ENCODE measurements at regions not wholly inside any gene's neighbourhood (a gene's known extent, or its start where the extent isn't known, plus 50 kb on each side); places are given as distances from the start of the nearest gene placed in this dataset.

DNA sequence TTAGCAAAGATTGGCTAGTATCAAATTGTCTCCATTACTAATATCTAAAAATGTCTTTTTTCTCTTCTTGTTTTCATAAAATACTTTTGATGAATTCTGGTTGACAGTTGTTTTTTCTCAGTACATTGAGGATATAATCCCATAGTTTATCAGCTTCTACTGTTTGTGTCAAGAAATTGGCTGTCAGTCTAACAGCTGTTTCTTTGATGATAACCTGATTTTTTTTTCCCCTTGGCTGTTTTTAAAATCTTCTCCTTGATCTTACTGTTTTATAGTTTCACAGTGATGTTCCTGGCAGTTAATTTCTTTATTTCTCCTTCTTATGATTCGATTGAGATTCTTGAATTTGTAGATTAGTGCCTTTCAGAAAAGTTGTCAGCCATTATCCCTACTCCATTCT, 315.3 kb upstream of the PMFBP1 start:
- Histone ChIP-seq H3K79me2 (ENCODE audit: insufficient read depth, low read length) (no peaks in the 10 kb centered on the region), H3K36me3 (ENCODE audit: control insufficient read depth in 1 of 2, insufficient read depth in 2 of 2, low read length in 2 of 2) (no peaks in the 10 kb centered on the region), H3K9me2 (ENCODE audit: insufficient read depth) (no peaks in the 10 kb centered on the region), H3K4me1 (ENCODE audit: control insufficient read depth in 1 of 2, insufficient read depth in 2 of 2, low read length in 2 of 2) (no peaks in the 10 kb centered on the region), H4K20me1 (ENCODE audit: insufficient read depth) (no peaks in the 10 kb centered on the region), H3K9me3 (ENCODE audit: control insufficient read depth in 1 of 2, insufficient read depth in 1 of 2, low read depth in 1 of 2, low read length in 2 of 2) (no peaks in the 10 kb centered on the region), H3K4me3 (replicated peaks in 1 of 2; ENCODE audit: low read depth in 1 of 2, low read length in 2 of 2) (no peak overlapping the region), H3K27ac (ENCODE audit: low read depth, low read length) (no peak overlapping the region), H3K9ac (ENCODE audit: low read length) (no peak overlapping the region), H3K4me2 (ENCODE audit: low read length) (no peak overlapping the region), H3K27me3 (ENCODE audit: insufficient read depth, low read length) (no peaks in the 10 kb centered on the region), H2AFZ (ENCODE audit: low read depth, low read length, poor library complexity, severe bottlenecking) (no peak overlapping the region)
- ATAC-seq = no peak
- BruUV-seq (replicated peaks) = no TSS peak
- DNase-seq (ENCODE audit: low read depth, low spot score) = no peak
- POLR2A ChIA-PET = no interaction called here
- RAD21 ChIA-PET (ENCODE audit: low non-redundant PET in 1 of 2, low total read pairs in 2 of 2, uncharacterized antibody in 2 of 2, unreplicated experiment in 2 of 2) = no interaction called here
- TF ChIP-seq SP1 (IDR thresholded peaks at IDR 0.05; ENCODE audit: low read depth) (no peak), FOSL1 (IDR thresholded peaks at IDR 0.05; ENCODE audit: low read depth) (no peak), POLR2AphosphoS5 (IDR thresholded peaks at IDR 0.05; ENCODE audit: low read depth, low read length) (no peak), EZH2 (IDR thresholded peaks at IDR 0.05) (no peak), TCF7L2 (IDR thresholded peaks at IDR 0.05; ENCODE audit: borderline replicate concordance, extremely low read depth, insufficient read depth, insufficient read length) (no peak), ZFX (IDR thresholded peaks at IDR 0.05) (no peak), REST (IDR thresholded peaks at IDR 0.05; ENCODE audit: low read depth) (no peak), EGR1 (IDR thresholded peaks at IDR 0.05; ENCODE audit: low read depth) (no peak), SRF (IDR thresholded peaks at IDR 0.05; ENCODE audit: low read depth) (no peak), EZH2phosphoT487 (IDR thresholded peaks at IDR 0.05; ENCODE audit: borderline replicate concordance) (no peak), CTCF (IDR thresholded peaks at IDR 0.05 in 2 of 3, conservative IDR thresholded peaks at IDR 0.05 in 1 of 3; ENCODE audit: borderline replicate concordance in 1 of 3, insufficient read depth in 1 of 3, low read depth in 2 of 3, low read length in 2 of 3) (no peak), SIN3A (IDR thresholded peaks at IDR 0.05; ENCODE audit: low read depth) (no peak), YY1 (IDR thresholded peaks at IDR 0.05; ENCODE audit: extremely low read depth, insufficient replicate concordance, low read depth, low read length) (no peak), CEBPB (IDR thresholded peaks at IDR 0.05; ENCODE audit: low read depth) (no peak)
- intact Hi-C loops (cut with micrococcal nuclease) = no loop called here
- CTCF ChIA-PET = no interaction called here

Data from HCT116 (cell line).